Endodermal cell (in vitro differentiated cells): ENCODE measurements at regions not wholly inside any gene's neighbourhood (a gene's known extent, or its start where the extent isn't known, plus 50 kb on each side); places are given as distances from the start of the nearest gene placed in this dataset.

Source experiments
- DNase-seq: peaks from one replicate; pipeline ENCODE4 v3.0.0-alpha.2; 2017
- H3K27ac ChIP-seq: 2 replicates; pipeline ENCODE4 v1.5.1; 2013; ENCODE audit warnings: mild to moderate bottlenecking, low read depth, low read length, moderate library complexity
- H3K27me3 ChIP-seq: 2 replicates; pipeline ENCODE4 v1.6.1; 2013; ENCODE audit warnings: mild to moderate bottlenecking, low read length, moderate library complexity; ENCODE audit not compliant: insufficient read depth, control insufficient read depth, poor library complexity, severe bottlenecking
- H3K36me3 ChIP-seq: 2 replicates; pipeline ENCODE4 v1.7.0; 2013; ENCODE audit warnings: mild to moderate bottlenecking, low read length, moderate library complexity; ENCODE audit not compliant: control insufficient read depth, insufficient read depth
- H3K4me1 ChIP-seq: one replicate; pipeline ENCODE4 v1.7.0; 2013; ENCODE audit warnings: low read length; ENCODE audit not compliant: control insufficient read depth, insufficient read depth
- H3K4me3 ChIP-seq: 2 replicates; pipeline ENCODE4 v1.5.1; 2013; ENCODE audit warnings: mild to moderate bottlenecking, low read length, moderate library complexity
- H3K9ac ChIP-seq: 2 replicates; pipeline ENCODE4 v1.6.1; 2013; ENCODE audit warnings: mild to moderate bottlenecking, low read length, moderate library complexity; ENCODE audit not compliant: poor library complexity, severe bottlenecking; ENCODE audit errors: extremely low read depth
- H3K9me3 ChIP-seq: 2 replicates; pipeline ENCODE4 v1.6.1; 2013; ENCODE audit warnings: mild to moderate bottlenecking, low read length, moderate library complexity; ENCODE audit not compliant: control insufficient read depth
- H3K27ac Mint-ChIP-seq: 2 replicates; pipeline ENCODE4 v1.8.0; 2020; ENCODE audit warnings: mixed read lengths
- H3K27me3 Mint-ChIP-seq: 2 replicates; pipeline ENCODE4 v1.8.0; 2021; ENCODE audit warnings: mild to moderate bottlenecking, mixed read lengths; ENCODE audit not compliant: insufficient read depth
- H3K36me3 Mint-ChIP-seq: 2 replicates; pipeline ENCODE4 v1.8.0; 2020; ENCODE audit warnings: low read depth, mixed read lengths
- H3K4me1 Mint-ChIP-seq: 2 replicates; pipeline ENCODE4 v1.8.0; 2020; ENCODE audit warnings: mixed read lengths
- H3K4me3 Mint-ChIP-seq: 2 replicates; pipeline ENCODE4 v1.8.0; 2020; ENCODE audit warnings: mild to moderate bottlenecking, moderate library complexity, mixed read lengths
- H3K9me3 Mint-ChIP-seq: 2 replicates; pipeline ENCODE4 v1.8.0; 2020; ENCODE audit warnings: mild to moderate bottlenecking, mixed read lengths
- CTCF ChIP-seq: fragments of 200-600 bp; sonication (generic); conservative IDR thresholded peaks from 2 replicates; pipeline ENCODE4 v1.5.0; 2021; ENCODE audit warnings: antibody characterized with exemption, mild to moderate bottlenecking
- WGBS, 2 experiments: methylation state at CpG; one replicate each; pipeline versions ENCODE4 v1.1.5 to v1.1.7; 2013; ENCODE audit warnings: missing lambda C conversion rate in 2 of 2, mixed read lengths in 1 of 2; ENCODE audit not compliant: insufficient coverage in 1 of 2, insufficient read length in 1 of 2; 5-methylcytosine and 5-hydroxymethylcytosine counted together

DNA sequence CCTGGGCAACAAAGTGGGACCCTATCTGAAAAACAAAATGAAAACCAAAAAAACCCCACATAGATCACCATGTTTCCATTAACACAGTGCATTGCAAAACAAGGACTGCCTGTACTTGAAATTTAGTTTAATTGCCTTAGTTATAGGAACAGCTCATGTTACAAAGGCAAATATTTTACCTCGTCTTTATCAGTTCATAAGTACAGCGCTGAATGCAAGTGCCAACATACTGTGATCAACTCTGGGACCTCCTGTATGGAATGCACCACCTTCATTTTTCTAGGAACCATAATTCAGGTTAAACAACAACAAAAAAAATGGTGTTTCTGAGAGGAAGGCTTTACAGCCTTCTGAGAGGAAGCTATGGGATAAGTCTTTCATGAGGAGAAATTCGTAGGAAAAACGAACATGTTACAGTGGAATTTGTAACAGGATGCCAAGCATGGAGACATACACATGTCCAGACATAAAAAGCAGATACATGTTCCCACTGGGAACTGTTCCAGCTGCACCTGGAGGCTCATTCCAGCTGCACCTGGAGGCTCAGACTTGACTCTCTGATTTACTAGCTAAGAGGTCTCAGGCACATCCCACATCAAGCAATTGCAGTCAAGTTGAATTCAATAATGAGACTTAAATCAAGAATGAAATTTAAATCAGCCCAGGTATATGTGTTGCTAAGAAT, 821.3 kb downstream of the NLGN4Y start:
- Histone ChIP-seq H3K36me3 (no peaks in the 10 kb centered on the region), H3K4me1 (no peaks in the 10 kb centered on the region), H3K27ac (no peak overlapping the region), H3K4me3 (no peak overlapping the region), H3K9ac (no peak overlapping the region), H3K9me3 (no peaks in the 10 kb centered on the region), H3K27me3 (no peaks in the 10 kb centered on the region)
- TF ChIP-seq CTCF = no peak
- H3K36me3 Mint-ChIP-seq = no peaks in the 10 kb centered on the region
- H3K27me3 Mint-ChIP-seq = no peaks in the 10 kb centered on the region
- no peak overlapping the region for H3K4me3 Mint-ChIP-seq
- no peak overlapping the region for H3K27ac Mint-ChIP-seq
- H3K4me1 Mint-ChIP-seq = no peaks in the 10 kb centered on the region
- no peaks in the 10 kb centered on the region for H3K9me3 Mint-ChIP-seq
- 72 to 93% methylated on average over 2 to 4 of the region's 4 CpGs for WGBS, 2 experiments
- DNase-seq = no peak

GRCh38 chrY:15349351-15349750, 825.0 kb downstream of the NLGN4Y start:
- H3K9me3 Mint-ChIP-seq = no peaks in the 10 kb centered on the region
- Histone ChIP-seq H3K4me1 (no peaks in the 10 kb centered on the region), H3K27me3 (no peaks in the 10 kb centered on the region), H3K36me3 (no peaks in the 10 kb centered on the region), H3K4me3 (no peak overlapping the region), H3K9ac (no peak overlapping the region), H3K27ac (no peak overlapping the region), H3K9me3 (no peaks in the 10 kb centered on the region)
- no peaks in the 10 kb centered on the region for H3K36me3 Mint-ChIP-seq
- no peak for TF ChIP-seq CTCF
- H3K4me1 Mint-ChIP-seq = no peaks in the 10 kb centered on the region
- no peak overlapping the region for H3K4me3 Mint-ChIP-seq
- no peak overlapping the region for H3K27ac Mint-ChIP-seq
- 89 to 100% methylated on average over 1 to 2 of the region's 2 CpGs for WGBS, 2 experiments
- H3K27me3 Mint-ChIP-seq = no peaks in the 10 kb centered on the region
- DNase-seq = no peak

GRCh38 chrY:15355321-15355720, 831.0 kb downstream of the NLGN4Y start:
- H3K4me3 ChIP-seq = no peak overlapping the region
- no peak overlapping the region for H3K27ac ChIP-seq
- H3K27me3 ChIP-seq = no peaks in the 10 kb centered on the region
- H3K27me3 Mint-ChIP-seq = no peaks in the 10 kb centered on the region
- no peak for TF ChIP-seq CTCF
- H3K36me3 ChIP-seq = no peaks in the 10 kb centered on the region
- H3K4me1 Mint-ChIP-seq = no peaks in the 10 kb centered on the region
- H3K9me3 ChIP-seq = no peaks in the 10 kb centered on the region
- no peaks in the 10 kb centered on the region for H3K9me3 Mint-ChIP-seq
- no peak overlapping the region for H3K4me3 Mint-ChIP-seq
- H3K27ac Mint-ChIP-seq = no peak overlapping the region
- WGBS, 2 experiments = 92 to 100% methylated on average over 1 to 3 of the region's 3 CpGs
- H3K36me3 Mint-ChIP-seq = no peaks in the 10 kb centered on the region
- no peak for DNase-seq
- no peak overlapping the region for H3K9ac ChIP-seq
- H3K4me1 ChIP-seq = no peaks in the 10 kb centered on the region
